ENCODE measurements at regions not wholly inside any gene's neighbourhood (a gene's known extent, or its start where the extent isn't known, plus 50 kb on each side); places are given as distances from the start of the nearest gene placed in this dataset.

DNA sequence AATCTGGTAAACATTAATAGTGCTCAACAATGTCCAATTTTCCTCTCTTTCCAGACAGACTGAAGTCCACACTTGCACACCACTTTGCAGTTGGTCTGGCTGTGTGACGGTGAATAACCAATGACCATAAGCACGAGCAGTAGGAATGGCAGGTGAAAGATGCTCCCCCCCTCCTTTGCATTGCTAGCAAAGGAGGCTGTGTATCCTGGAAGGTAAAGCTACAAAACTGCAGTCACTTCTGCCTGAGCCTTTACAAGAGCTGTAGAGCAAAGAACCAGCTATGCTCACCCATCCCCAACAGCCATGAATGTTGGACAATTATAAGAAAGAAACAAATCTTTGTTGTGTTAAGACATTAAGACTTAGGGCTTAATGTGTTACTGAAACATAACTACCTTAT, 178.0 kb downstream of the IPMK start:
- DNase-seq (ENCODE audit: low read depth in 2 of 2): no peak
- H3K4me3 ChIP-seq (replicated peaks in 1 of 2; ENCODE audit: low read depth in 2 of 2, low read length in 2 of 2): no peak overlapping the region
- TF ChIP-seq, protein P1, sequence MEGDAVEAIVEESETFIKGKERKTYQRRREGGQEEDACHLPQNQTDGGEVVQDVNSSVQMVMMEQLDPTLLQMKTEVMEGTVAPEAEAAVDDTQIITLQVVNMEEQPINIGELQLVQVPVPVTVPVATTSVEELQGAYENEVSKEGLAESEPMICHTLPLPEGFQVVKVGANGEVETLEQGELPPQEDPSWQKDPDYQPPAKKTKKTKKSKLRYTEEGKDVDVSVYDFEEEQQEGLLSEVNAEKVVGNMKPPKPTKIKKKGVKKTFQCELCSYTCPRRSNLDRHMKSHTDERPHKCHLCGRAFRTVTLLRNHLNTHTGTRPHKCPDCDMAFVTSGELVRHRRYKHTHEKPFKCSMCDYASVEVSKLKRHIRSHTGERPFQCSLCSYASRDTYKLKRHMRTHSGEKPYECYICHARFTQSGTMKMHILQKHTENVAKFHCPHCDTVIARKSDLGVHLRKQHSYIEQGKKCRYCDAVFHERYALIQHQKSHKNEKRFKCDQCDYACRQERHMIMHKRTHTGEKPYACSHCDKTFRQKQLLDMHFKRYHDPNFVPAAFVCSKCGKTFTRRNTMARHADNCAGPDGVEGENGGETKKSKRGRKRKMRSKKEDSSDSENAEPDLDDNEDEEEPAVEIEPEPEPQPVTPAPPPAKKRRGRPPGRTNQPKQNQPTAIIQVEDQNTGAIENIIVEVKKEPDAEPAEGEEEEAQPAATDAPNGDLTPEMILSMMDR (IDR thresholded peaks at IDR 0.05; ENCODE audit: low read depth, low read length): no peak

DNA sequence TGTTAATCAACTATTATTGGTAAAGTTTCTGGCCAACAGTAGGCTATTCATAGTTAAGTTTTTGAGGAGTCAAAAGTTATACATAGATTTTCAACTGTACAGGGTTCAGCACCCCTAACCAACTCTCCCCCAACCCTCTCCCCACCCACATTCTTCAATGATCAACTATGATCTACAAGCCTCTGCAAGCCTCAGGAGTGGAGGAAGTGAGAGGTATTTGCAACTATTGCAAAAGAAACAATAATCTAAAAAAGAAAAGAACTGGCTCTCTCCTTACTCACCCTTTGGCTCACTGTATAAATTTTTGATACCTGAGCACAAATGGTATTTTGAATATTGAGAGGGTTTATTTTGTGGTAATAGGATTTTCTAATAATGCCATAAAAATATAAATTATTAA, 179.8 kb downstream of the IPMK start:
- H3K4me3 ChIP-seq (replicated peaks in 1 of 2; ENCODE audit: low read depth in 2 of 2, low read length in 2 of 2): no peak overlapping the region
- DNase-seq (ENCODE audit: low read depth in 2 of 2): no peak
- TF ChIP-seq, protein P1 (IDR thresholded peaks at IDR 0.05; ENCODE audit: low read depth, low read length): no peak

DNA sequence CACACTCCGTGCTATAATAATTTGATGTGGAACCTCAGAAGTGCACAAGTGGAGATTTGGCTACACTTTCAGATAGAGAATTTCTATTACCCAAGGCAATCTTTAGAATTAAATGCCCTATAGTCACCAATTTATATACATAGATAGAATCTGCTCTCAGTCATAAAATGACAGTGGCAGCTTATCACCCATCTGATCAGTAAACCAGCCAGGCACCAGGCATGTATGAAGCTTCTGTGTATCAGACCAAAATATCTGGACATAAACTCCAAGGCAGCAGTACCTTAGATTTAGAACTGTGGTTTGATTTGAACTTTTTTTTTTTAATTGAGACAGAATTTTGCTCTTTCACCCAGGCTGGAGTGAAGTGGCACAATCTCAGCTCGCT, 180.9 kb downstream of the IPMK start:
- no peak overlapping the region for H3K4me3 ChIP-seq (replicated peaks in 1 of 2; ENCODE audit: low read depth in 2 of 2, low read length in 2 of 2)
- TF ChIP-seq, protein P1 (IDR thresholded peaks at IDR 0.05; ENCODE audit: low read depth, low read length): no peak
- DNase-seq (ENCODE audit: low read depth in 2 of 2): no peak

DNA sequence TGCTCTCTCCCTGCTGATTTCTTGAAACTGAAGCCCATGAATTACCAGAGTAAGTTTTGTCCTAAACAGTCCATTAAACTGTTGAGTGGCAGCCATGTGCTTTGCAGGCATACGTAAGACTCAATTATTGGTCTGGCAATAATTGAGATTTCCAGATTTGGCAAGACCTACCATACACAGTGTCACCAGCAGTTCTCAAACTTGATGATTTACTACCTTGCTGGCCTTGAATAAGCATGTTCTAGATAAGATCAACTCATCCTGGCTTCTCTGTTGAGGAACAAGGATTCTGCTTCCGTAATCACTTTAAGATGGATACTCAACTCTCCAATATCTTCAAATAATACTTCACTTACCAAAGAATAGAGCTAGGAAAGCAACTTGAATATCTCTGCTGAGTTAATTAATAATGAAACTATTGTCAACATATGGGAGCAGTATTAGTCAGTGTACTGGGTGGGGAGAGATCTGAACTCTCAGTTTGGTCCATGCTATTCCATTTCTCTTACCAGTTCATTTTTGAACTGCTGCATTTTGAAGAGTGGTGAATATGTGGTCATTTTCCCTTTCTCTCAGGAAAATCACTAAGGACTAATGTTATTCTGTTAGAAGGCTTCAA, 181.4 kb downstream of the IPMK start:
- no peak overlapping the region for H3K4me3 ChIP-seq (replicated peaks in 1 of 2; ENCODE audit: low read depth in 2 of 2, low read length in 2 of 2)
- no peak for DNase-seq (ENCODE audit: low read depth in 2 of 2)
- TF ChIP-seq, protein P1 (IDR thresholded peaks at IDR 0.05; ENCODE audit: low read depth, low read length): no peak

DNA sequence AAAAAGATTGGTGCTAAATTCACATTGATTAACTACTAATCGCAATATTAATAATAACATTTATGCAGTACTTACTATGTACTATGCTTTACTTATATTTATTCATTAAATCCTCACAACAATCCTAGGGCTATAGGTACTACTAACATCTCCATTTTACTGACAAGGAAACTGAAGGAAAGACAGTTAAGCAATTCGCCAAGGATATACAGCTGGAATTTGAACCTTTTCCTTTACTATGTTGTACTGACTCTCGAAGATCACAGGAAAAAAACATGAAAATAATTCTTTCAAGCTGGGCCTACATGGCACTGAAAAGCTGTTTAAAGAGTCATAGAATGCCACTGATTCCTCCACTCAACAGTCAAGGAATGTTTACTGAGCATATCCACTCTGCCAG, 185.4 kb downstream of the IPMK start:
- TF ChIP-seq, protein P1 (IDR thresholded peaks at IDR 0.05; ENCODE audit: low read depth, low read length): no peak
- no peak for DNase-seq (ENCODE audit: low read depth in 2 of 2)
- no peak overlapping the region for H3K4me3 ChIP-seq (replicated peaks in 1 of 2; ENCODE audit: low read depth in 2 of 2, low read length in 2 of 2)

DNA sequence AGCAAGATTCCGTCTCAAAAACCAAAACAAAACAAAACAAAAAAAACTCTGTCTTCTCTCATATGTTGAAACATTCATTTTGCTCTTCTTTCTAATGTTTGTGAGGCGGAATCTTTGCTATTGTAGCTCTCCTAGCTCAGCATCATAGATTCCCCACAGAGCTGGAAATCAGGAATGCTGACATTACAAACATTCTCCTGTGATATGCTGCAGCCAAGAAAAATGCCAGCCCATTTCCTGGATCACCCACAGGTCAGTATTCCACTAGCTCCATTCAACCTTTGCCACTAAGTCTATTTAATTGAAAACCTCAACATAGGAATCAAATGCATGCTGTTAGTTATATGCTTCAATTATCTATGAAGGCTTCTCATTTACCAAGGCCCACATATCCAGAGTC, 186.3 kb downstream of the IPMK start:
- TF ChIP-seq, protein P1 (IDR thresholded peaks at IDR 0.05; ENCODE audit: low read depth, low read length): no peak
- peak in 1 of 2 donors; percentile 8 for DNase-seq (ENCODE audit: low read depth in 2 of 2)

DNA sequence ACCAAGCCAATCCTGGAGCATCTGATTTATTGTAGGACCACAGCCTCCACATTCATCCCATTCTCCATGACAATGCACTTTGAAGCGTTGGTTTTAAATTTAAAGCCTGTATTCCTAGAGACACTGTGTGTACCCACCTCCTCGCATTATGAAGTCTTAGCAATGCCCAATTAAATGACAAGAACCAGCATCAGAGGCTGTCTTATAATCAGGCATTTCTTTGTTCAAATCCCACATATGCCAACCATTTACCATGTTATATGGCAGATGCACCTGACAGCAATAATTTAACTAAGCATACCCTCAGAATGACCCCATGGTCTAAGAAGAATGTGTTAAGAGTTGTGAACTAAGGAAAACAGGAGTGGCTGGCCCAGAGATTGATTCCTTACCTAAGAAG, 188.2 kb downstream of the IPMK start:
- TF ChIP-seq, protein P1 (IDR thresholded peaks at IDR 0.05; ENCODE audit: low read depth, low read length): no peak
- DNase-seq (ENCODE audit: low read depth in 2 of 2): no peak
- H3K4me3 ChIP-seq (replicated peaks in 1 of 2; ENCODE audit: low read depth in 2 of 2, low read length in 2 of 2): no peak overlapping the region

More for the DNA sequence above, 186.3 kb downstream of the IPMK start:
- no peak overlapping the region for H3K4me3 ChIP-seq (replicated peaks in 1 of 2; ENCODE audit: low read depth in 2 of 2, low read length in 2 of 2)
